ENCODE measurements at regions not wholly inside any gene's neighbourhood (a gene's known extent, or its start where the extent isn't known, plus 50 kb on each side); places are given as distances from the start of the nearest gene placed in this dataset.

DNA sequence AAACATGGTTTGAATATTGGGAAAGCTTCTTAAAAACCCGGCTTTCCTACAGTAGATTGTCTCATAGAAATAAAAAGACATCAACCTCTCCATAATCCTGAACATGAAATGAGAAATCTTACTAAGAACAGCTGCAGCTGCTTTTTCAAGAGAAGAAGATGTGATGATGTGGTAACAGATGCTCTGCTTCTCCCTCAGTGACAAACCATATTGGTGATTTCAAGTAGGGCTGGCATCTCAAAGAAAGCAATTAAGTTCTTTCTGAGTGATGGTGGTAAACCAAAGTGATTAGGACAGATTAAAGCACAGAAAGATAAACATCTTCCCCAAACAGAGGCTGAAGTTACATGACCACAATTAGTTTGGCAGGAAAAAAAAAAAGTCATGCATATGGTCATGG is 1477.7 kb downstream of the RAPGEF2 start:
- TF ChIP-seq, protein P1, sequence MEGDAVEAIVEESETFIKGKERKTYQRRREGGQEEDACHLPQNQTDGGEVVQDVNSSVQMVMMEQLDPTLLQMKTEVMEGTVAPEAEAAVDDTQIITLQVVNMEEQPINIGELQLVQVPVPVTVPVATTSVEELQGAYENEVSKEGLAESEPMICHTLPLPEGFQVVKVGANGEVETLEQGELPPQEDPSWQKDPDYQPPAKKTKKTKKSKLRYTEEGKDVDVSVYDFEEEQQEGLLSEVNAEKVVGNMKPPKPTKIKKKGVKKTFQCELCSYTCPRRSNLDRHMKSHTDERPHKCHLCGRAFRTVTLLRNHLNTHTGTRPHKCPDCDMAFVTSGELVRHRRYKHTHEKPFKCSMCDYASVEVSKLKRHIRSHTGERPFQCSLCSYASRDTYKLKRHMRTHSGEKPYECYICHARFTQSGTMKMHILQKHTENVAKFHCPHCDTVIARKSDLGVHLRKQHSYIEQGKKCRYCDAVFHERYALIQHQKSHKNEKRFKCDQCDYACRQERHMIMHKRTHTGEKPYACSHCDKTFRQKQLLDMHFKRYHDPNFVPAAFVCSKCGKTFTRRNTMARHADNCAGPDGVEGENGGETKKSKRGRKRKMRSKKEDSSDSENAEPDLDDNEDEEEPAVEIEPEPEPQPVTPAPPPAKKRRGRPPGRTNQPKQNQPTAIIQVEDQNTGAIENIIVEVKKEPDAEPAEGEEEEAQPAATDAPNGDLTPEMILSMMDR (IDR thresholded peaks at IDR 0.05), result no peak
- TF ChIP-seq POLR2A (IDR thresholded peaks at IDR 0.05) (no peak), EP300 (IDR thresholded peaks at IDR 0.05) (no peak)
